ENCODE measurements at regions not wholly inside any gene's neighbourhood (a gene's known extent, or its start where the extent isn't known, plus 50 kb on each side); places are given as distances from the start of the nearest gene placed in this dataset.

DNA sequence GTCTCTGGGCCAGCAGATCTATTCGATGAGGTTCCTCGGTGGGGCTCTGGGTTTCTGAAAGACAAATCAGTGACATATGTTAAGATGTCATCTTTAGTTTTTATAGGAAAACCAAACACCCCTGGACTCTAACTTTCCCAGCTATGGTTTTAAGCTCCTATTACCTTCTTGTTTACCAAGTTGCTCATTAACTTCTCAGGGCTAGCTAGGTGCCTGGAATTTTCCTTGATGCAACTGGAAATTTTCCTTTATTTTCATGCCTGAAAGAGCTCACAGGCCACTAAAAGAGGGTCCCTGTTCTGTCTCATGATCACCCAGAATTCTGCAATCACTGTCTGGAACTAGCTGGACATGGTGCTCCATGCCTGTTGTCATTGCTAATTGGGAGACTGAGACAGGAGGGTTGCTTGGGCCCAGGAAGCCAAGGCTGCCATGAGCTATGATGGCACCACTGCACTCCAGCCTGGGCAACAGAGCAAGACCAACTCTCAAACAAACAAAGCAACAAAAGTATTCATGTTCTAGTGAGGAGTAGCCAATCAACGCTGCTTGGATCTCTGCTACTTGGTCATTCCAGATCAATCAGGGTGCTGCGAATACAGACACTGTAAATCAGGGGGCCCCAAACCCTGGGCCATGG lies 1173.5 kb upstream of the AUTS2 start (continued):
- TF ChIP-seq MAFK (IDR thresholded peaks at IDR 0.05; ENCODE audit: low read depth, low read length) (no peak), RBBP5 (IDR thresholded peaks at IDR 0.05; ENCODE audit: borderline replicate concordance, low read depth, low read length) (no peak), E2F6 (IDR thresholded peaks at IDR 0.05) (no peak), NANOG (IDR thresholded peaks at IDR 0.05; ENCODE audit: insufficient read depth, low read depth, low read length, poor library complexity, severe bottlenecking) (no peak), EGR1 (IDR thresholded peaks at IDR 0.05; ENCODE audit: borderline replicate concordance, low read depth, low read length) (no peak), BRCA1 (IDR thresholded peaks at IDR 0.05; ENCODE audit: low read depth, low read length) (no peak)

All from H1 (cell line).